Endothelial cell (in vitro differentiated cells): ENCODE measurements at regions not wholly inside any gene's neighbourhood (a gene's known extent, or its start where the extent isn't known, plus 50 kb on each side); places are given as distances from the start of the nearest gene placed in this dataset.

Source experiments
- DNase-seq: peaks from one replicate; pipeline ENCODE4 v3.0.0; 2021; ENCODE audit warnings: low spot score
- H3K27ac Mint-ChIP-seq: one replicate; pipeline ENCODE4 v1.8.0; 2021; ENCODE audit warnings: mixed read lengths, inconsistent platforms; ENCODE audit not compliant: unreplicated experiment
- H3K27me3 Mint-ChIP-seq: one replicate; pipeline ENCODE4 v1.8.0; 2021; ENCODE audit warnings: mild to moderate bottlenecking, moderate library complexity, mixed read lengths, inconsistent platforms; ENCODE audit not compliant: unreplicated experiment
- H3K36me3 Mint-ChIP-seq: one replicate; pipeline ENCODE4 v1.8.0; 2021; ENCODE audit warnings: mild to moderate bottlenecking, low read depth, mixed read lengths, inconsistent platforms; ENCODE audit not compliant: unreplicated experiment
- H3K4me1 Mint-ChIP-seq: one replicate; pipeline ENCODE4 v1.8.0; 2021; ENCODE audit warnings: mild to moderate bottlenecking, mixed read lengths, inconsistent platforms; ENCODE audit not compliant: unreplicated experiment
- H3K4me3 Mint-ChIP-seq: one replicate; pipeline ENCODE4 v1.8.0; 2021; ENCODE audit warnings: mild to moderate bottlenecking, mixed read lengths, inconsistent platforms; ENCODE audit not compliant: unreplicated experiment
- H3K9me3 Mint-ChIP-seq: one replicate; pipeline ENCODE4 v1.8.0; 2021; ENCODE audit warnings: mixed read lengths, inconsistent platforms; ENCODE audit not compliant: unreplicated experiment
- TF ChIP-seq, protein P1 (sequence below): fragments of 200-600 bp; sonication (generic); IDR thresholded peaks from one replicate; pipeline ENCODE4 v1.5.0; 2021; ENCODE audit warnings: antibody characterized with exemption; ENCODE audit not compliant: unreplicated experiment

DNA sequence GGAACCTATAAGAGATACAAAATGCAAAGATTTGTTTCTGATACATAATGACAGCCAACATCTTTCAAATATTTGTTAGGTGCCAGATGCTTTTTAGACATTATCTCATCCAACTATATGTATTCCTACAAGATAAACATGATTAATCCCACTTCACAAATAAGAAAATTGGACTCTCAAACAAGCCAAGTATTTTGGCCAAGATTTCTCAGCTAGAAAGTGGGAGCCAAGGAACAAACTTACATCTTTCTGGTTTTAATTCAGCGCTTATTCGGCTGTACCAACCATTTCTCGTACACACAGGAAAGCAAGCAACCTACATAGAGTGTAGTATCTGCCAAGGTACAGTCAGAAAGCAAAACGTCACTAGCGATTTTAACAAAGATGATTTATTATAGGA lies 85.7 kb upstream of the SERP2 start:
- Mint-ChIP-seq H3K4me3 (no peak overlapping the region), H3K4me1 (no peaks in the 10 kb centered on the region), H3K36me3 (no peaks in the 10 kb centered on the region), H3K9me3 (no peaks in the 10 kb centered on the region), H3K27ac (no peak overlapping the region), H3K27me3 (no peaks in the 10 kb centered on the region)
- no peak for DNase-seq
- TF ChIP-seq, protein P1, sequence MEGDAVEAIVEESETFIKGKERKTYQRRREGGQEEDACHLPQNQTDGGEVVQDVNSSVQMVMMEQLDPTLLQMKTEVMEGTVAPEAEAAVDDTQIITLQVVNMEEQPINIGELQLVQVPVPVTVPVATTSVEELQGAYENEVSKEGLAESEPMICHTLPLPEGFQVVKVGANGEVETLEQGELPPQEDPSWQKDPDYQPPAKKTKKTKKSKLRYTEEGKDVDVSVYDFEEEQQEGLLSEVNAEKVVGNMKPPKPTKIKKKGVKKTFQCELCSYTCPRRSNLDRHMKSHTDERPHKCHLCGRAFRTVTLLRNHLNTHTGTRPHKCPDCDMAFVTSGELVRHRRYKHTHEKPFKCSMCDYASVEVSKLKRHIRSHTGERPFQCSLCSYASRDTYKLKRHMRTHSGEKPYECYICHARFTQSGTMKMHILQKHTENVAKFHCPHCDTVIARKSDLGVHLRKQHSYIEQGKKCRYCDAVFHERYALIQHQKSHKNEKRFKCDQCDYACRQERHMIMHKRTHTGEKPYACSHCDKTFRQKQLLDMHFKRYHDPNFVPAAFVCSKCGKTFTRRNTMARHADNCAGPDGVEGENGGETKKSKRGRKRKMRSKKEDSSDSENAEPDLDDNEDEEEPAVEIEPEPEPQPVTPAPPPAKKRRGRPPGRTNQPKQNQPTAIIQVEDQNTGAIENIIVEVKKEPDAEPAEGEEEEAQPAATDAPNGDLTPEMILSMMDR: no peak

DNA sequence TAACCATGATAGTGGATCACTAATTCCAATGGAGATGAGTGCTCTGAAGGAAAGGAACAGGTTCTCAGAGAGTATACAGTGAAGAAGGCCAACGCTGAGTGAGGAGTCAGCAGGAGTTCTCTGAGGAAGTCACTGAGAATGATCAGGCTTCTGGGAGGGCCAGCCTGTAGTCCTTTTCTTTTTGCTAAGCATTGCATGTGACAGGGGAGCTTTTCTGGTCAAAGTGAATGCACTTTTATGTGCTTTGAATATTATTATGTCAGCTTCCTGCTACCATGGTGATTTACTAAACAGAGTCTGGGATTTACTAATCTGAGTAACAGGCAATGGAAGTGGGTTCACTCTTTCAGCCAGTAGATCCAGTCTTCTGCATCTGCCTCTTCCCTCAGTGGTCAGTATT lies 81.1 kb upstream of the SERP2 start:
- H3K27ac Mint-ChIP-seq: no peak overlapping the region
- no peak overlapping the region for H3K4me3 Mint-ChIP-seq
- H3K27me3 Mint-ChIP-seq: no peaks in the 10 kb centered on the region
- no peaks in the 10 kb centered on the region for H3K9me3 Mint-ChIP-seq
- TF ChIP-seq, protein P1: no peak
- H3K36me3 Mint-ChIP-seq: no peaks in the 10 kb centered on the region
- no peak for DNase-seq
- H3K4me1 Mint-ChIP-seq: no peaks in the 10 kb centered on the region

DNA sequence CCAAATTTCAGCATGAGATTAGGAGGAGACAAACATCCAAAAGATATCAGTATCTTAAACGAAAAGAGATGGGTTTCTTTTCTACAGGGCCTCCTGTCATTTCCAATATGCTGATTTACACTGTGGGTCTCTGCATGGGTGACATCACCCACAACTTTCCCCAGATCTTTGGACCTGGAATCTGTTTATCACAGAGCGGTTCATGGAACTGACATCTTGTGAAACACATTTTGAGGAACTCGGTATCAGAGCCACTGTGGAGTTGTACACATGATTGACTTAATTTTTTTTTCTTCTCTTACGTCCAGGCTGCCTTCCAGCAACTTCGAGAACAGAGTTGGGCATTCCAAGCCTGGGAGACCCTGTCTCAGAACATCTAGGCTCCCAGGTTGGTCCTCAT lies 80.2 kb upstream of the SERP2 start:
- Mint-ChIP-seq H3K27ac (no peak overlapping the region), H3K27me3 (no peaks in the 10 kb centered on the region), H3K4me1 (no peaks in the 10 kb centered on the region), H3K36me3 (no peaks in the 10 kb centered on the region), H3K4me3 (no peak overlapping the region), H3K9me3 (no peaks in the 10 kb centered on the region)
- DNase-seq: no peak
- TF ChIP-seq, protein P1: no peak

DNA sequence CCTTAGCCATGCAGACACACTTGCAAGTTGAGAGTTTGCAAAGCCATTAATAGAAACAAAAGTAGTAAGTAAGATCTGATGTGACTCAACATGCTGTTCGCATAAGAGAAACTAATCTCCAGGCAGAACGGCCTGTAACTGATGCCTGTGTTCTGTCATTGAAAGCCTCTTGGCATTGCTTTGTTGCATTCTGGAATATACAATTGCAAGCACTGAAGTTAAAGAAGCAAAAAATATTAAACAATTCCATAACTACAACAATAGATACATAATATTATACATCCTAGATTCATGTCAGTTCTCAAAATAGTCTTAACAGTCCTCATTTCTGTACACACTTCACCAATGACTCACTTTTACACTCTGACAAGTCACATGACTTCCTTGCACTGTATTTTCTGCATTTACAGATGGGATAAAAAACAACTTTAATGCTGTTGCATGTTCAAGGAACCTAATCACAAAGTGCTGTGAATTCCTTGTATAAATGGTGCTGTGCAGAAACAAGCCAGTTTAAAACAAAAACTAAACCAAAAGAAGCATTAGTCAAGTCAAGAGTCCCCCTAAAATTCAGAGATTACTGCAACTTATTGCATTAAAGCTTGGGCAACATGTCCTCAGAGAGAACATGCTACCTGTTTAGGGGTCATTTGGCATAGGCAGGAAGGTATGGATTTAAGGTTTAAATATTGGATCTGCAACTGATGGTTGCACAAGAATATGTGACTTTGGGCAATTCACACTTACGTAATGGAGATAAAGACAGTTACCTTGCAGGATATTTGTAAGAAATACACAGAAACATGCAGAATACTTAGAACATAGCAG lies 79.5 kb upstream of the SERP2 start:
- Mint-ChIP-seq H3K36me3 (no peaks in the 10 kb centered on the region), H3K27me3 (no peaks in the 10 kb centered on the region), H3K27ac (no peak overlapping the region), H3K4me3 (no peak overlapping the region), H3K4me1 (no peaks in the 10 kb centered on the region), H3K9me3 (no peaks in the 10 kb centered on the region)
- no peak for DNase-seq
- TF ChIP-seq, protein P1: no peak

DNA sequence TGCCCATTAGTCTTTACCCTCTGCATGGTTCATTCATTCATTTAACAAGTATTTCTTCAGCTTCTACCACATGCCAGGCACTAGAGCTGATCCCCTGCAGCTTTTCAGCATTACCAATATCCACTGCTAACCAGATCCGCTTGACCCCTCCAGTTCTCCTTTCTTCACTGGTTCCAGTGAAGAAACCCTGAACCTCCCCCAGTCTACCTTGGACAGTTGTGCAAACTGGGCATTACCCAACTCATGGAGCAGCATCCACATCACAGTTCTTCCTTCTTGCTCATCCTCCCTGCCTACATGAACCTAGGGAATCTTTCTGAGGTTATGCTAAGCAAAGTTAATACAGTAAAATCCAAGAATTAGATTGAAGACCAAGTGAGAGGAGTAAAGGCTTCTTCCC lies 78.7 kb upstream of the SERP2 start:
- H3K36me3 Mint-ChIP-seq: no peaks in the 10 kb centered on the region
- no peak for DNase-seq
- no peaks in the 10 kb centered on the region for H3K9me3 Mint-ChIP-seq
- H3K4me3 Mint-ChIP-seq: no peak overlapping the region
- no peaks in the 10 kb centered on the region for H3K4me1 Mint-ChIP-seq
- no peaks in the 10 kb centered on the region for H3K27me3 Mint-ChIP-seq
- TF ChIP-seq, protein P1: no peak
- no peak overlapping the region for H3K27ac Mint-ChIP-seq
